ENCODE measurements at regions not wholly inside any gene's neighbourhood (a gene's known extent, or its start where the extent isn't known, plus 50 kb on each side); places are given as distances from the start of the nearest gene placed in this dataset.
"Not testable (repeated sequence)": the region's sequence is repeated elsewhere in the genome, so short reads cannot be mapped to it uniquely, and the experiment has no call there.

- no peak for DNase-seq
Observed at GRCh38 chrX:63458981-63459380, 107.8 kb upstream of the SPIN4 start.

- DNase-seq = no peak
Observed at GRCh38 chrX:63453571-63453970, 102.4 kb upstream of the SPIN4 start.

GRCh38 chrX:63441717-63442116 is 90.6 kb upstream of the SPIN4 start:
- no peak for DNase-seq

- DNase-seq = no peak
Observed at GRCh38 chrX:63439580-63439979, 88.4 kb upstream of the SPIN4 start.

- no peak for DNase-seq
Observed at GRCh38 chrX:63436865-63437264, 85.7 kb upstream of the SPIN4 start.

- DNase-seq = no peak
Observed at GRCh38 chrX:63434665-63435064, 83.5 kb upstream of the SPIN4 start.

- no peak for DNase-seq
Observed at GRCh38 chrX:63434206-63434605, 83.1 kb upstream of the SPIN4 start.

GRCh38 chrX:63430026-63430425 is 78.9 kb upstream of the SPIN4 start:
- DNase-seq = no peak

- no peak for DNase-seq
Observed at GRCh38 chrX:63428348-63428747, 77.2 kb upstream of the SPIN4 start.

- DNase-seq = no peak
Observed at GRCh38 chrX:63426519-63426918, 75.4 kb upstream of the SPIN4 start.

- no peak for DNase-seq
Observed at GRCh38 chrX:63424063-63424462, 72.9 kb upstream of the SPIN4 start.

- DNase-seq = no peak
Observed at GRCh38 chrX:63421411-63421810, 70.3 kb upstream of the SPIN4 start.

GRCh38 chrX:63418211-63418610 is 67.1 kb upstream of the SPIN4 start:
- DNase-seq = no peak

GRCh38 chrX:63417649-63418048 is 66.5 kb upstream of the SPIN4 start:
- no peak for DNase-seq

GRCh38 chrX:63409934-63410333 is 58.8 kb upstream of the SPIN4 start:
- not testable (repeated sequence) for DNase-seq

- DNase-seq = no peak
Observed at GRCh38 chrX:63408050-63408449, 56.9 kb upstream of the SPIN4 start.

GRCh38 chrX:63404332-63404731 is 53.2 kb upstream of the SPIN4 start:
- DNase-seq = no peak

GRCh38 chrX:63402106-63402505 is 51.0 kb upstream of the SPIN4 start:
- DNase-seq = no peak

Measured in stimulated activated CD8-positive, alpha-beta memory T cell treated with anti-CD3 and anti-CD28 coated beads, Interleukin-4, amount 100 ng/mL, for 48 hours (primary cell).